BJ (cell line): ENCODE measurements at regions not wholly inside any gene's neighbourhood (a gene's known extent, or its start where the extent isn't known, plus 50 kb on each side); places are given as distances from the start of the nearest gene placed in this dataset.

Experiments used
- CTCF ChIA-PET: fragments of 350-600 bp; formaldehyde crosslinking; extraction: SDS; loops from one replicate; lab custom pipeline; 2021; ENCODE audit warnings: antibody characterized with exemption, inconsistent platforms; lab: Yijun Ruan, JAX
- POLR2A ChIA-PET: fragments of 300-600 bp; sonication (Branson Sonifier 250); formaldehyde crosslinking; extraction: SDS; loops from one replicate; lab custom pipeline; 2021; ENCODE audit warnings: antibody characterized with exemption; lab: Charles Lee
- DNase-seq: peaks from one replicate; pipeline ENCODE4 v3.0.0-alpha.2; 2011; ENCODE audit warnings: low read depth
- H3K27me3 ChIP-seq: 2 replicates; pipeline ENCODE4 v1.6.0; 2011; ENCODE audit warnings: low read length; ENCODE audit not compliant: control insufficient read depth, insufficient read depth
- H3K36me3 ChIP-seq: 2 replicates; pipeline ENCODE4 v1.5.1; 2011; ENCODE audit warnings: low read length; ENCODE audit not compliant: control insufficient read depth, insufficient read depth
- H3K4me3 ChIP-seq: 2 replicates; pipeline ENCODE4 v1.5.1; 2011; ENCODE audit warnings: low read depth, mild to moderate bottlenecking, control low read depth, low read length
- CTCF ChIP-seq: IDR thresholded peaks from 2 replicates; pipeline ENCODE4 v1.5.1; 2011; ENCODE audit warnings: low read depth, mild to moderate bottlenecking, control low read depth, inconsistent platforms, low read length, moderate library complexity; ENCODE audit not compliant: insufficient read depth

GRCh38 chr1:163914785-163915413 lies 593.1 kb downstream of the NUF2 start:
- no peak for DNase-seq
- ChIA-PET CTCF (no interaction called here), POLR2A (no interaction called here)
- Histone ChIP-seq H3K36me3 (no peaks in the 10 kb centered on the region), H3K4me3 (no peak overlapping the region), H3K27me3 (no peaks in the 10 kb centered on the region)
- no peak for TF ChIP-seq CTCF

DNA sequence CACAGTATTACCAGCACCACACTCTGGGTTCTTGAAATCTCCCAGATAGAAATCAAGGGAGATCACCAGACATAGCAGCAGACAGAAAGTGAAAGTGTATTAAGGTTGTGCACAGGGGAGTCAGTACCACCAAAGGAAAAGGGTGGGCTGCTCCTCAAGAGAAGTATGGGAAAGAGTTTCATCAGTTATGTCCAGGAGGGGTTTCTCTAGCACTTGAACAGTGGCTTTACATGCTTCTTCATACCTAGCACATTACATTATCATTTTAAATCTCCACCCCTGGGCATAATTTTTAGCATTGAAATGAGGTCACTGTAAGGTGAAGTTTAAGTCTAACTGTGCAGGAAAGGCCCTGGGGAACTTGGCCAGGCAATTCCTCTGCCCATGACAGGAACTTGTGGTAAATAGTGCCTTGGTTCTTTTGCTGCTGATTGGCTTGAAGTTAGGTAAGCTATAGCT lies 601.0 kb downstream of the NUF2 start:
- no peak for DNase-seq
- no peak overlapping the region for H3K4me3 ChIP-seq
- H3K27me3 ChIP-seq, result no peaks in the 10 kb centered on the region
- H3K36me3 ChIP-seq, result no peaks in the 10 kb centered on the region
- no peak for TF ChIP-seq CTCF
- POLR2A ChIA-PET, result no interaction called here
- CTCF ChIA-PET, result interaction anchor here (0.6 kb wide), 2 partner anchors 13 to 356 kb away, joined by 4 read pairs; no protein-coding TSS in a partner anchor

- DNase-seq, result no peak
- H3K27me3 ChIP-seq, result no peaks in the 10 kb centered on the region
- ChIA-PET POLR2A (no interaction called here), CTCF (interaction anchor here (1.7 kb wide), 1 partner anchor 44 kb away, joined by 3 read pairs; no protein-coding TSS in a partner anchor)
- H3K36me3 ChIP-seq, result no peaks in the 10 kb centered on the region
- H3K4me3 ChIP-seq, result no peak overlapping the region
- no peak for TF ChIP-seq CTCF
These were observed 602.3 kb downstream of the NUF2 start for GRCh38 chr1:163924041-163924440.

DNA sequence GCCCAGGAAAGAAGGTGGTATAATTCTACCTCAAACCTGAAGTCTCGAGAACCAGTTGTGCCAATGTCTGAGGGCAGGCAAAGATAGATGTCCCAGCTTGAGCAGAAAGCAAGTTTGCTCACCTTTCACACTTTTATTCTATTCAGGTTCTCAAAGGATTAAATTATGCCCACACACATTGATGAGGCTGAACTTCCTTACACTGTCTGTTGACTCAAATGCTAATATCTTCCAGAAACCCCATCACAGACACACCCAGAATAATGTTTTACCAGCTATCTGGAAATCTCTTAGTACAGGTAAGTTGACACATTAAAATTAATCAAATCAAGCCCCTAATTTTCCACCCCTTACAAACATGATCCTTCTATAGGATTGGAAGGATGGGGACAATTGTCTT lies 605.7 kb downstream of the NUF2 start:
- POLR2A ChIA-PET, result no interaction called here
- DNase-seq, result no peak
- TF ChIP-seq CTCF, result no peak
- Histone ChIP-seq H3K36me3 (no peaks in the 10 kb centered on the region), H3K27me3 (no peaks in the 10 kb centered on the region), H3K4me3 (no peak overlapping the region)
- CTCF ChIA-PET, result interaction anchor here (0.9 kb wide), 1 partner anchor 54 kb away, joined by 3 read pairs; no protein-coding TSS in a partner anchor

GRCh38 chr1:163928069-163928468 lies 606.3 kb downstream of the NUF2 start:
- H3K4me3 ChIP-seq, result no peak overlapping the region
- H3K27me3 ChIP-seq, result no peaks in the 10 kb centered on the region
- CTCF ChIA-PET, result interaction anchor here (0.9 kb wide), 1 partner anchor 54 kb away, joined by 3 read pairs; no protein-coding TSS in a partner anchor
- POLR2A ChIA-PET, result no interaction called here
- DNase-seq, result no peak
- no peaks in the 10 kb centered on the region for H3K36me3 ChIP-seq
- no peak for TF ChIP-seq CTCF
